K562 (cell line): ENCODE measurements at regions not wholly inside any gene's neighbourhood (a gene's known extent, or its start where the extent isn't known, plus 50 kb on each side); places are given as distances from the start of the nearest gene placed in this dataset.

Experiments used
- DDX20 ChIP-seq: fragments of 450-650 bp; IDR thresholded peaks from 2 replicates; pipeline ENCODE4 v1.6.1; 2016; ENCODE audit warnings: missing genetic modification characterization, low read depth, mild to moderate bottlenecking, missing compliant biosample characterization, moderate library complexity
- KDM1A ChIP-seq, 2 experiments: fragments of 450-650 bp; IDR thresholded peaks; 2 replicates each; pipeline ENCODE4 v1.6.1; 2016; ENCODE audit warnings: mild to moderate bottlenecking in 2 of 2
- PRDM10 ChIP-seq: fragments of 450-650 bp; IDR thresholded peaks from 2 replicates; pipeline ENCODE4 v1.6.1; 2018; ENCODE audit not compliant: partially characterized antibody
- TF ChIP-seq, protein P1 (sequence below): IDR thresholded peaks from 3 replicates; pipeline ENCODE4 v1.6.1; 2011; ENCODE audit warnings: borderline replicate concordance, mild to moderate bottlenecking, moderate library complexity; ENCODE audit not compliant: insufficient read length; ENCODE audit errors: extremely low read depth
- TF ChIP-seq, protein P2 (sequence below): sonication (generic); formaldehyde crosslinking; IDR thresholded peaks from 2 replicates; pipeline ENCODE4 v1.8.0; 2022; ENCODE audit warnings: missing genetic modification reagents, mild to moderate bottlenecking, borderline replicate concordance

- TF ChIP-seq, protein P1, sequence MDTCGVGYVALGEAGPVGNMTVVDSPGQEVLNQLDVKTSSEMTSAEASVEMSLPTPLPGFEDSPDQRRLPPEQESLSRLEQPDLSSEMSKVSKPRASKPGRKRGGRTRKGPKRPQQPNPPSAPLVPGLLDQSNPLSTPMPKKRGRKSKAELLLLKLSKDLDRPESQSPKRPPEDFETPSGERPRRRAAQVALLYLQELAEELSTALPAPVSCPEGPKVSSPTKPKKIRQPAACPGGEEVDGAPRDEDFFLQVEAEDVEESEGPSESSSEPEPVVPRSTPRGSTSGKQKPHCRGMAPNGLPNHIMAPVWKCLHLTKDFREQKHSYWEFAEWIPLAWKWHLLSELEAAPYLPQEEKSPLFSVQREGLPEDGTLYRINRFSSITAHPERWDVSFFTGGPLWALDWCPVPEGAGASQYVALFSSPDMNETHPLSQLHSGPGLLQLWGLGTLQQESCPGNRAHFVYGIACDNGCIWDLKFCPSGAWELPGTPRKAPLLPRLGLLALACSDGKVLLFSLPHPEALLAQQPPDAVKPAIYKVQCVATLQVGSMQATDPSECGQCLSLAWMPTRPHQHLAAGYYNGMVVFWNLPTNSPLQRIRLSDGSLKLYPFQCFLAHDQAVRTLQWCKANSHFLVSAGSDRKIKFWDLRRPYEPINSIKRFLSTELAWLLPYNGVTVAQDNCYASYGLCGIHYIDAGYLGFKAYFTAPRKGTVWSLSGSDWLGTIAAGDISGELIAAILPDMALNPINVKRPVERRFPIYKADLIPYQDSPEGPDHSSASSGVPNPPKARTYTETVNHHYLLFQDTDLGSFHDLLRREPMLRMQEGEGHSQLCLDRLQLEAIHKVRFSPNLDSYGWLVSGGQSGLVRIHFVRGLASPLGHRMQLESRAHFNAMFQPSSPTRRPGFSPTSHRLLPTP, result no peak
- TF ChIP-seq, protein P2, sequence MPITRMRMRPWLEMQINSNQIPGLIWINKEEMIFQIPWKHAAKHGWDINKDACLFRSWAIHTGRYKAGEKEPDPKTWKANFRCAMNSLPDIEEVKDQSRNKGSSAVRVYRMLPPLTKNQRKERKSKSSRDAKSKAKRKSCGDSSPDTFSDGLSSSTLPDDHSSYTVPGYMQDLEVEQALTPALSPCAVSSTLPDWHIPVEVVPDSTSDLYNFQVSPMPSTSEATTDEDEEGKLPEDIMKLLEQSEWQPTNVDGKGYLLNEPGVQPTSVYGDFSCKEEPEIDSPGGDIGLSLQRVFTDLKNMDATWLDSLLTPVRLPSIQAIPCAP (CRISPR knock-in tag), result no peak
- no peak for TF ChIP-seq KDM1A (IDR thresholded peaks at IDR 0.05)
- no peak for TF ChIP-seq PRDM10
- TF ChIP-seq DDX20 (tag), result no peak
- TF ChIP-seq, all 486 proteins: peak for 0
Observed at GRCh38 chr2:138336146-138336545, 165.4 kb upstream of the SPOPL start (continued).
